Mesenchymal stem cell (in vitro differentiated cells and primary cell): ENCODE measurements at regions not wholly inside any gene's neighbourhood (a gene's known extent, or its start where the extent isn't known, plus 50 kb on each side); places are given as distances from the start of the nearest gene placed in this dataset.

Experiments
- DNase-seq: peaks from one replicate; pipeline ENCODE4 v3.0.0-alpha.2; 2013
- H2AFZ ChIP-seq: one replicate; pipeline ENCODE4 v1.6.1; 2013; ENCODE audit warnings: low read depth, mild to moderate bottlenecking, control low read depth, inconsistent platforms, low read length, moderate library complexity
- H2AK5ac ChIP-seq: 2 replicates; pipeline ENCODE4 v1.6.1; 2013; ENCODE audit warnings: low read length, moderate library complexity, mild to moderate bottlenecking, inconsistent platforms; ENCODE audit not compliant: severe bottlenecking
- H2BK120ac ChIP-seq: one replicate; pipeline ENCODE4 v1.6.1; 2013; ENCODE audit warnings: low read depth, mild to moderate bottlenecking, inconsistent platforms, low read length, moderate library complexity
- H2BK12ac ChIP-seq, 2 experiments: one replicate each; pipeline ENCODE4 v1.6.1; 2013; ENCODE audit warnings: inconsistent platforms in 2 of 2, low read length in 2 of 2, mild to moderate bottlenecking in 2 of 2, moderate library complexity in 2 of 2, control low read depth in 1 of 2
- H2BK15ac ChIP-seq: one replicate; pipeline ENCODE4 v1.6.1; 2013; ENCODE audit warnings: mild to moderate bottlenecking, low read depth, inconsistent platforms; ENCODE audit not compliant: poor library complexity, severe bottlenecking
- H2BK5ac ChIP-seq: 2 replicates; pipeline ENCODE4 v1.6.1; 2013; ENCODE audit warnings: low read depth, mild to moderate bottlenecking, low read length, control low read depth, inconsistent platforms; ENCODE audit not compliant: poor library complexity, severe bottlenecking
- H3K14ac ChIP-seq, 2 experiments: one replicate each; pipeline ENCODE4 v1.6.1; 2013; ENCODE audit warnings: inconsistent platforms in 2 of 2, low read length in 2 of 2, control low read depth in 1 of 2, mild to moderate bottlenecking in 1 of 2, moderate library complexity in 1 of 2
- H3K18ac ChIP-seq, 2 experiments: one replicate each; pipeline ENCODE4 v1.6.1; 2013; ENCODE audit warnings: inconsistent platforms in 2 of 2, low read length in 2 of 2, control low read depth in 1 of 2, low read depth in 1 of 2, mild to moderate bottlenecking in 1 of 2
- H3K23ac ChIP-seq, 2 experiments: one replicate each; pipeline ENCODE4 v1.6.1; 2013; ENCODE audit warnings: inconsistent platforms in 2 of 2, low read length in 2 of 2, mild to moderate bottlenecking in 2 of 2, moderate library complexity in 2 of 2, control low read depth in 1 of 2
- H3K27ac ChIP-seq: 2 replicates; pipeline ENCODE4 v1.5.1; 2013; ENCODE audit warnings: mild to moderate bottlenecking, moderate library complexity, low read length, control low read depth, inconsistent platforms; ENCODE audit not compliant: poor library complexity, severe bottlenecking
- H3K27me3 ChIP-seq, 2 experiments: 2 replicates each; pipeline versions ENCODE4 v1.6.1 to v1.7.0; 2013; ENCODE audit warnings: low read length in 2 of 2, mild to moderate bottlenecking in 2 of 2, moderate library complexity in 2 of 2, control low read depth in 1 of 2, inconsistent platforms in 1 of 2; ENCODE audit not compliant: control insufficient read depth in 1 of 2, insufficient read depth in 1 of 2
- H3K36me3 ChIP-seq, 2 experiments: 2 replicates each; pipeline versions ENCODE4 v1.6.1 to v1.7.0; 2013; ENCODE audit warnings: low read length in 2 of 2, control low read depth in 1 of 2, inconsistent platforms in 1 of 2, low read depth in 1 of 2, mild to moderate bottlenecking in 1 of 2; ENCODE audit not compliant: insufficient read depth in 2 of 2, control insufficient read depth in 1 of 2
- H3K4ac ChIP-seq, 2 experiments: one replicate each; pipeline ENCODE4 v1.6.1; 2013; ENCODE audit warnings: inconsistent platforms in 2 of 2, low read length in 2 of 2, mild to moderate bottlenecking in 2 of 2, moderate library complexity in 2 of 2, control low read depth in 1 of 2, low read depth in 1 of 2
- H3K4me1 ChIP-seq: 2 replicates; pipeline ENCODE4 v1.6.1; 2013; ENCODE audit warnings: low read depth, low read length, control low read depth; ENCODE audit not compliant: control insufficient read depth, insufficient read depth
- H3K4me2 ChIP-seq: 2 replicates; pipeline ENCODE4 v1.6.1; 2013; ENCODE audit warnings: low read length, mild to moderate bottlenecking, inconsistent platforms; ENCODE audit not compliant: poor library complexity, severe bottlenecking
- H3K4me3 ChIP-seq, 2 experiments: 2 replicates each; pipeline versions ENCODE4 v1.5.1 to v1.7.0; 2013; ENCODE audit warnings: low read length in 2 of 2, mild to moderate bottlenecking in 2 of 2, control low read depth in 1 of 2, low read depth in 1 of 2; ENCODE audit not compliant: insufficient read depth in 1 of 2
- H3K79me1 ChIP-seq: replicated peaks from 2 replicates; pipeline ENCODE4 v1.6.1; 2013; ENCODE audit warnings: mild to moderate bottlenecking, control low read depth, low read length, inconsistent platforms; ENCODE audit not compliant: poor library complexity, severe bottlenecking
- H3K9ac ChIP-seq: 2 replicates; pipeline ENCODE4 v1.7.0; 2013; ENCODE audit warnings: mild to moderate bottlenecking, low read length, moderate library complexity
- H3K9me3 ChIP-seq: 2 replicates; pipeline ENCODE4 v1.7.0; 2013; ENCODE audit warnings: mild to moderate bottlenecking, low read length; ENCODE audit not compliant: control insufficient read depth
- H4K8ac ChIP-seq: one replicate; pipeline ENCODE4 v1.6.1; 2013; ENCODE audit warnings: inconsistent platforms, mild to moderate bottlenecking, low read length, moderate library complexity
- H4K91ac ChIP-seq: one replicate; pipeline ENCODE4 v1.6.1; 2013; ENCODE audit warnings: mild to moderate bottlenecking, low read length, inconsistent platforms
- WGBS: methylation state at CpG from one replicate; pipeline ENCODE4 v1.1.7; 2013; ENCODE audit warnings: mixed read lengths; 5-methylcytosine and 5-hydroxymethylcytosine counted together

DNA sequence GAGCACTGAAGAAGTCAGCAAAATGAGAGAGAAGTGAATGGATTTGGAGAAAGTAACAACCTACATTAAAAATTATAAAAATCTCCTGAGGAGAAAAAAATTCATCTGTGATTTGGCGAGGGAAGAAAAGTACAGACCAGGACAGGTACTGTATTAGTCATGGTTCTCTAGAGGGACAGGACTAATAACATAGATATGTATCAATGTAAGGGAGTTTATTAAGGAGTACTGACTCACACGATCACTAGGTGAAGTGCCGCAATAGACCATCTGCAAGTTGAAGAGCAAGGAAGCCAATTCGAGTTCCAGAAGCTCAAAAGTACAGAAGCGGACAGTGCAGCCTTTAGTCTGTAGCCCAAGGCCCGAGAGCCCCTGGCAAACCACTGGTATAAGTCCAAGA is 1004.4 kb upstream of the ALCAM start:
- Histone ChIP-seq H3K79me1 (no peaks in the 10 kb centered on the region), H2BK15ac (no peak overlapping the region), H3K36me3 (no peaks in the 10 kb centered on the region), H3K14ac (no peak overlapping the region), H3K23ac (no peak overlapping the region), H3K18ac (no peak overlapping the region), H2BK120ac (no peak overlapping the region), H2AK5ac (no peak overlapping the region), H3K4ac (no peak overlapping the region), H3K9me3 (no peaks in the 10 kb centered on the region), H2AFZ (no peak overlapping the region), H3K9ac (no peak overlapping the region), H4K8ac (no peak overlapping the region), H3K27ac (no peak overlapping the region), H3K4me1 (no peaks in the 10 kb centered on the region), H2BK12ac (no peak overlapping the region), H3K27me3 (no peaks in the 10 kb centered on the region), H4K91ac (no peak overlapping the region), H3K4me3 (no peak overlapping the region), H2BK5ac (no peak overlapping the region), H3K4me2 (no peak overlapping the region)
- no peak for DNase-seq
- 92% methylated on average over 6 of the region's 6 CpGs for WGBS

DNA sequence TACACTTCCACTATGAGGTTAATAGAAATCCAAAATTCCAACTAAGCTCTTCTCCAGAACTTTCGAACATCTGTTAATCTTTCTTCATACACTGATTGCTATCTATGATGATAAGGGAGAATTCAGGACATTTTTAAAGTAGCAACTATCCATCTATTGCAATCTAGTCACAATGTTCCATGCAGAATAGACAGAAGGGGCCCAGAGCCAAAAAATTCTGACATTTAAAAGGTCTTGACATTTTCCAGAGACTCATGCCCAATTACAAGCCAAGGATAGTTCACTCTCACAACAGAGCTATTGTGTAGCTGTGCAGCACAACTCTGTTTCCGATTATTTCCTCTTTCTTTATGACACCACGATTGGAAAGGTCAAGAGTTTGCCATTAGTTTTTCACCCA is 999.7 kb upstream of the ALCAM start:
- no peak overlapping the region for H2AFZ ChIP-seq
- no peak overlapping the region for H2BK120ac ChIP-seq
- H3K36me3 ChIP-seq, result no peaks in the 10 kb centered on the region
- no peaks in the 10 kb centered on the region for H3K79me1 ChIP-seq
- H3K9ac ChIP-seq, result no peak overlapping the region
- H3K4me3 ChIP-seq, result no peak overlapping the region
- DNase-seq, result peak; percentile 5
- no peak overlapping the region for H3K4ac ChIP-seq
- no peak overlapping the region for H3K23ac ChIP-seq
- H3K9me3 ChIP-seq, result no peaks in the 10 kb centered on the region
- H4K8ac ChIP-seq, result no peak overlapping the region
- no peak overlapping the region for H3K14ac ChIP-seq
- H2BK12ac ChIP-seq, result no peak overlapping the region
- no peak overlapping the region for H4K91ac ChIP-seq
- H3K4me2 ChIP-seq, result no peak overlapping the region
- H3K27me3 ChIP-seq, result no peaks in the 10 kb centered on the region
- no peak overlapping the region for H2BK15ac ChIP-seq
- WGBS, result 0% methylated on average over 1 of the region's 3 CpGs
- no peak overlapping the region for H2AK5ac ChIP-seq
- no peaks in the 10 kb centered on the region for H3K4me1 ChIP-seq
- H3K18ac ChIP-seq, result no peak overlapping the region
- H3K27ac ChIP-seq, result no peak overlapping the region
- H2BK5ac ChIP-seq, result no peak overlapping the region

DNA sequence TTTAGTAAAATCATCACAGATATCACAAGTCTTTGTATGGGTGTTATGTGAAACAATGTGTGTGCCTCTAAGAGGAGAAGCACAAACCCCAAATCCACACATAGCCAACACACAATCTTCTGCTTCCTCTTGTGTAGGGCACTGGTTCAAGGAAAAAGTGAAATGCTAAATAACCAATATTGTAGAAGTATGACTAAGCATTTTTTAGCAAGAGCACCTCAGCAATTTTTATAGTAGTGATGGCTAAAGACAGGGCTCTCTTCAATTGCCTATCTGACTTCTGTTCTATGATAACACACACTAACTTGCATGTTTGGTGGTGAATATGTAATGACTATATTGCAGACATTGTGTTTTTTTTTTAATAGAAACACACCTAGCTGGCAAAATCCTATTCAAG is 997.9 kb upstream of the ALCAM start:
- H3K4ac ChIP-seq, result no peak overlapping the region
- no peak overlapping the region for H3K9ac ChIP-seq
- no peak overlapping the region for H2BK15ac ChIP-seq
- no peak overlapping the region for H2AFZ ChIP-seq
- H3K23ac ChIP-seq, result no peak overlapping the region
- H3K4me3 ChIP-seq, result no peak overlapping the region
- H3K14ac ChIP-seq, result no peak overlapping the region
- no peak for DNase-seq
- H3K18ac ChIP-seq, result no peak overlapping the region
- H3K4me2 ChIP-seq, result no peak overlapping the region
- no peak overlapping the region for H2BK5ac ChIP-seq
- H3K4me1 ChIP-seq, result no peaks in the 10 kb centered on the region
- no peak overlapping the region for H2BK12ac ChIP-seq
- H3K9me3 ChIP-seq, result no peaks in the 10 kb centered on the region
- no peaks in the 10 kb centered on the region for H3K79me1 ChIP-seq
- H4K8ac ChIP-seq, result no peak overlapping the region
- H2BK120ac ChIP-seq, result no peak overlapping the region
- no peak overlapping the region for H2AK5ac ChIP-seq
- no peaks in the 10 kb centered on the region for H3K36me3 ChIP-seq
- H3K27me3 ChIP-seq, result no peaks in the 10 kb centered on the region
- H3K27ac ChIP-seq, result no peak overlapping the region
- H4K91ac ChIP-seq, result no peak overlapping the region

DNA sequence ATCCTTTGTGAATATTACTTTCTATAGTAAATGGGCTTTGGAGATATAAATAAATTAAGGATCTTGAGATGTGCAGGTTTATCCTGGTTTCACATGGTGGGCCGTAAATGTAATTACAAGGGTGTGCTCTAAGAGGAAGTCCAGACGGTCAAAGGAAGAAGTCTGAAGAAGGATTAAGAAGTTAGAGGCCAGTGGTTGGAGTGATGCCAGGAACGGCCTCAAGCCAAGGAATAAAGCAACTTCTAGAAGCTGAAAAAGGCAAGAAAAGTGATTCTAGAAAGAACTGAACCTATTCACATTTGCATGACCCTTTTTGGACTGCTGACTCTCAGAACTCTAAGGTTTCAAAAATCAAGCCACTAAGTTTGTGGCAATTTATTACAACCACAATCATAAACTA is 981.3 kb upstream of the ALCAM start:
- no peak overlapping the region for H2BK5ac ChIP-seq

More for the DNA sequence above, 981.3 kb upstream of the ALCAM start:
- no peak overlapping the region for H2BK120ac ChIP-seq
- no peaks in the 10 kb centered on the region for H3K27me3 ChIP-seq
- no peak overlapping the region for H3K4me2 ChIP-seq
- no peak overlapping the region for H3K4ac ChIP-seq
- no peak overlapping the region for H2AFZ ChIP-seq
- H3K18ac ChIP-seq, result no peak overlapping the region
- 71% methylated on average over 3 of the region's 3 CpGs for WGBS
- no peak overlapping the region for H4K8ac ChIP-seq
- H3K9me3 ChIP-seq, result peaks cover 4% of the 10 kb centered on the region
- no peak overlapping the region for H2BK15ac ChIP-seq
- H3K14ac ChIP-seq, result no peak overlapping the region
- no peak overlapping the region for H3K4me3 ChIP-seq
- no peaks in the 10 kb centered on the region for H3K4me1 ChIP-seq
- H3K27ac ChIP-seq, result no peak overlapping the region
- no peak overlapping the region for H3K9ac ChIP-seq
- no peaks in the 10 kb centered on the region for H3K36me3 ChIP-seq
- H2BK12ac ChIP-seq, result no peak overlapping the region
- H3K23ac ChIP-seq, result no peak overlapping the region
- no peaks in the 10 kb centered on the region for H3K79me1 ChIP-seq
- DNase-seq, result no peak
- H4K91ac ChIP-seq, result no peak overlapping the region
- no peak overlapping the region for H2AK5ac ChIP-seq
